ENCODE measurements at regions not wholly inside any gene's neighbourhood (a gene's known extent, or its start where the extent isn't known, plus 50 kb on each side); places are given as distances from the start of the nearest gene placed in this dataset.

- TF ChIP-seq, protein P1, sequence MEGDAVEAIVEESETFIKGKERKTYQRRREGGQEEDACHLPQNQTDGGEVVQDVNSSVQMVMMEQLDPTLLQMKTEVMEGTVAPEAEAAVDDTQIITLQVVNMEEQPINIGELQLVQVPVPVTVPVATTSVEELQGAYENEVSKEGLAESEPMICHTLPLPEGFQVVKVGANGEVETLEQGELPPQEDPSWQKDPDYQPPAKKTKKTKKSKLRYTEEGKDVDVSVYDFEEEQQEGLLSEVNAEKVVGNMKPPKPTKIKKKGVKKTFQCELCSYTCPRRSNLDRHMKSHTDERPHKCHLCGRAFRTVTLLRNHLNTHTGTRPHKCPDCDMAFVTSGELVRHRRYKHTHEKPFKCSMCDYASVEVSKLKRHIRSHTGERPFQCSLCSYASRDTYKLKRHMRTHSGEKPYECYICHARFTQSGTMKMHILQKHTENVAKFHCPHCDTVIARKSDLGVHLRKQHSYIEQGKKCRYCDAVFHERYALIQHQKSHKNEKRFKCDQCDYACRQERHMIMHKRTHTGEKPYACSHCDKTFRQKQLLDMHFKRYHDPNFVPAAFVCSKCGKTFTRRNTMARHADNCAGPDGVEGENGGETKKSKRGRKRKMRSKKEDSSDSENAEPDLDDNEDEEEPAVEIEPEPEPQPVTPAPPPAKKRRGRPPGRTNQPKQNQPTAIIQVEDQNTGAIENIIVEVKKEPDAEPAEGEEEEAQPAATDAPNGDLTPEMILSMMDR (IDR thresholded peaks at IDR 0.05) = no peak
- no peak for TF ChIP-seq POLR2A (IDR thresholded peaks at IDR 0.05)
Measured at GRCh38 chr13:84118839-84119409, 236.7 kb upstream of the SLITRK1 start.
